ENCODE measurements at regions not wholly inside any gene's neighbourhood (a gene's known extent, or its start where the extent isn't known, plus 50 kb on each side); places are given as distances from the start of the nearest gene placed in this dataset.

- Histone ChIP-seq H3K36me3 (ENCODE audit: insufficient read depth, low read length) (no peaks in the 10 kb centered on the region), H3K9me3 (ENCODE audit: low read length) (no peaks in the 10 kb centered on the region), H3F3A (ENCODE audit: insufficient read depth, low read length, poor library complexity, severe bottlenecking) (no peaks in the 10 kb centered on the region), H3K4me2 (ENCODE audit: low read length) (no peak overlapping the region), H4K20me1 (ENCODE audit: insufficient read depth) (no peaks in the 10 kb centered on the region), H2AFZ (ENCODE audit: low read depth, low read length) (no peak overlapping the region), H3K9me2 (ENCODE audit: insufficient read depth, low read length) (no peaks in the 10 kb centered on the region), H3K9ac (ENCODE audit: low read length) (no peak overlapping the region), H3K79me2 (replicated peaks; ENCODE audit: insufficient read depth, low read length) (no peaks in the 10 kb centered on the region), H3K27me3 (ENCODE audit: insufficient read depth, low read depth, low read length) (no peaks in the 10 kb centered on the region), H3K4me3 (ENCODE audit: low read length) (no peak overlapping the region), H3K27ac (ENCODE audit: low read length) (no peak overlapping the region)
- TF ChIP-seq SMC3 (conservative IDR thresholded peaks at IDR 0.05; ENCODE audit: poor library complexity) = no peak
- TF ChIP-seq EZH2 (IDR thresholded peaks at IDR 0.05; ENCODE audit: borderline replicate concordance, insufficient read depth, low read length, poor library complexity, severe bottlenecking) = no peak
- no peak for TF ChIP-seq EP300 (conservative IDR thresholded peaks at IDR 0.05; ENCODE audit: poor library complexity, severe bottlenecking)
- no peak for TF ChIP-seq MXI1 (conservative IDR thresholded peaks at IDR 0.05; ENCODE audit: poor library complexity, severe bottlenecking)
- no peak for TF ChIP-seq TAF1 (IDR thresholded peaks at IDR 0.05; ENCODE audit: low read depth)
- TF ChIP-seq REST (IDR thresholded peaks at IDR 0.05; ENCODE audit: borderline replicate concordance) = no peak
- TF ChIP-seq RAD21 (conservative IDR thresholded peaks at IDR 0.05) = no peak
- no peak for TF ChIP-seq POLR2AphosphoS5 (IDR thresholded peaks at IDR 0.05)
- no peak for TF ChIP-seq CTCF (IDR thresholded peaks at IDR 0.05; ENCODE audit: poor library complexity, severe bottlenecking)
Measured at GRCh38 chr14:99072956-99073355, 199.0 kb downstream of the BCL11B start.

GRCh38 chr14:99073431-99073830 lies 198.6 kb downstream of the BCL11B start:
- no peak overlapping the region for H2AFZ ChIP-seq (ENCODE audit: low read depth, low read length)
- no peaks in the 10 kb centered on the region for H3K27me3 ChIP-seq (ENCODE audit: insufficient read depth, low read depth, low read length)
- no peaks in the 10 kb centered on the region for H3K9me3 ChIP-seq (ENCODE audit: low read length)
- no peaks in the 10 kb centered on the region for H3K36me3 ChIP-seq (ENCODE audit: insufficient read depth, low read length)
- H3F3A ChIP-seq (ENCODE audit: insufficient read depth, low read length, poor library complexity, severe bottlenecking) = no peaks in the 10 kb centered on the region
- H3K27ac ChIP-seq (ENCODE audit: low read length) = no peak overlapping the region
- no peak overlapping the region for H3K4me2 ChIP-seq (ENCODE audit: low read length)
- TF ChIP-seq EP300 (conservative IDR thresholded peaks at IDR 0.05; ENCODE audit: poor library complexity, severe bottlenecking) (no peak), MXI1 (conservative IDR thresholded peaks at IDR 0.05; ENCODE audit: poor library complexity, severe bottlenecking) (no peak), TAF1 (IDR thresholded peaks at IDR 0.05; ENCODE audit: low read depth) (no peak), EZH2 (IDR thresholded peaks at IDR 0.05; ENCODE audit: borderline replicate concordance, insufficient read depth, low read length, poor library complexity, severe bottlenecking) (no peak), RAD21 (conservative IDR thresholded peaks at IDR 0.05) (no peak), REST (IDR thresholded peaks at IDR 0.05; ENCODE audit: borderline replicate concordance) (no peak)
- no peaks in the 10 kb centered on the region for H4K20me1 ChIP-seq (ENCODE audit: insufficient read depth)
- H3K9me2 ChIP-seq (ENCODE audit: insufficient read depth, low read length) = no peaks in the 10 kb centered on the region
- H3K4me3 ChIP-seq (ENCODE audit: low read length) = no peak overlapping the region
- no peak overlapping the region for H3K9ac ChIP-seq (ENCODE audit: low read length)
- no peaks in the 10 kb centered on the region for H3K79me2 ChIP-seq (replicated peaks; ENCODE audit: insufficient read depth, low read length)

Measured in neural cell (in vitro differentiated cells).